RPMI8226 (cell line): ENCODE measurements at regions not wholly inside any gene's neighbourhood (a gene's known extent, or its start where the extent isn't known, plus 50 kb on each side); places are given as distances from the start of the nearest gene placed in this dataset.

Source experiments
- DNase-seq: peaks from one replicate; pipeline ENCODE4 v3.0.0-alpha.2; 2015

DNA sequence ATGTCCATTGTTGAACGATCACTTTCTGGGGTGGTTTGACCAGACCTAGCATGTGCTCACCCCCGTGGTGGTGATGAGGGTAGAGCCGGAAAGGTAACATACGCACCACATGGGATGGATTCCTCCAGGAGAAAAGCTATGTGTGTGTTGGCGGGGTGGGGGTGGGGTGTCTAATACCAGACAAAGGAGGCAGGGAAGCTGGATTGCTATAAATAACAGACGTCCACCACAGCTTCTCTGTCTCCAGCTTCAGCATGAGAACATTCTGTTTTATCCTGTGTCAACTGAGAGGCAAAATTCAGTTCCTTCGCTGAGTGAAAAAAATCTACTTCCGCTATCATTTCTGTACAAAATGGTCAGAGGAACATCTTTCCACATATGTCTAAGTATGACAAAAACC lies 151.0 kb downstream of the PCSK1 start:
- DNase-seq, result no peak

DNA sequence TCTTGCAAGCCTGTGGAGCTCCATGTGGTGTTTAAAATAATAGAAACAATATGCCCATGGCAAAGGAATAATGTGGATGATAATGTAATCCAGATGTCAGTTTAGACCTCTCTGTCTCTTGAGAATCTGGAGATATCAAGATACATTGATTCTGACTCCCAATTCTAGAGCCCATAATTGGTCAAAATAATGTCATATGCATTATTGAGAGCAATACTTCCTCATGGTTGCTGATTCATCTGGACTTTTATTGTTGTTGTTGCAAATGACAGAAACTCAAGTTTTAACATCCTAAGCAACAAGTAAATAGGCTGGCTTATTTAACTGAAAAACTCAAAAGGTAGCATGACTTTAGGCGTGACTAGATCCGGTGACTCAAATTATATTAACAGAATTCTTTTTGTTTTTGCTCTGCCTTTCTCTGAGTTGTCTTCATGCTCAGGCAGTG lies 152.1 kb downstream of the PCSK1 start:
- no peak for DNase-seq

DNA sequence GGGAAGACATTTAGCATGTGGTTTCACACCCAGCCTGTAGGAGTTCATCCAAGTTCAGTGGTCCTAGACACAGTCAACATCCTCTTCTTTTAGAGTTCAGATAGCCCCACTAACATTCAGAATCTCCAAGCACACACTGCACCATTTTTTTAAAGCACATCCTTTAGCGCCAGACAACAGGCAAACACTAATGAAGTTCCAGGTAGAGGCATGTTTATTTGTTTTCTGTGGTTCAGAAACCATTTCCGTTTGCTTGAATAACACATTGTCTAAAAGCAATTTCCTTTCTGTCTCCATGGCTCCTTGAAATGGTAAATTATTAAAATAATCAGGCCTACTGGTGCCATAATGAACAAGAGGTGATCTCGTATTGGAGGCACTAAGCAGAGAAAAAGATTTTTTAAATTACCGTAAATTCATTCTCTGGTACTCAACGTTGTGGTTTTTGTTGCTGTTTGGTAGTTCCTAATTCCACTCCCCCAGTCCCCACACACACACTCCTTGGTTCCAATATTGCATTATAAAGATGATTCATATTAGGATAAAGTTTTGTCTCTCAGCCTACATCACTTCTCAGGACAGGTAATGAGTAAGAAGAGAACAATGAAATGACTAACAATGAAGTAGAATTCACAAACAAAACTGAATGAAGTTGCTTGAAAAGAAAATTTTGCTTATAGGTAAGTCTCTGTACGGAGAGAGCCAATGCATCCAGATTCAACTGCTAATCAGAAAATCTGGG lies 153.1 kb downstream of the PCSK1 start:
- DNase-seq, result no peak

DNA sequence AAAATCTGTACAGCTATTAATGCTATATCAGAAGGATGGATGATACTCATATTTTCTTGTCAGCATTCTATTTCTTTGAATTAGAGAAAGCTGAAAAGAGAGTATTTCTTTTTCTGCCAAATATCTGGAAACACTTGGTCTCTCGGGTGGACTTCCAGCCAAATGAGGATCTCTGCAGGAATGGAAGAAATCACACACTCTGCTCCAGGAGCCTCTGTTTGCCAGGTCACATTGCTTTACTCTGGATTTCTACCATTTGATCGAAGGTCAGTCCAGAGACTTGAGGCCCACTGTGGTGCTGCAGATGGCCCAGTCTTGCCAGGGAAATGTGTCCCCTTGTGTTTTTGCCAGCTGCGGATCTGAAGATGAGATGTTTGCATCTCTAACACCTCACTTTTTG lies 154.1 kb downstream of the PCSK1 start:
- DNase-seq, result no peak

DNA sequence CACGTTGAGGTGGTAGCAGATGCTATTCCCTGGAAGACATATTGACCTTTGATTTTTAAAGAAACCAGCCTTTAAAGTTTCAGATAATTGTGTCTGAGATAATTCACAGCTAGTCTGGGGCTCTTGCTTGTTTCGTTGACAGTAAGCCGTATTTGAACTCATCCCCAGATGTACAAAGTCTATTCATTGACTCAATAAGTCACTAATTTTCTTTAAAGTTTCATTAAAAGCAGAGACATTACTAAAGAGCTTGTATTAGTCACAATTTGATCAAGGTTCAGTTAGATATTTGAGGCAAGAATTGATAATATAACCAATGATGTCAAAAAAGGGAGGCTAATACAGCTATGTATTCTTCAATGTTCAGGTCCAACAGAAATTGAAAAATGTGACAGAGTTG lies 158.0 kb downstream of the PCSK1 start:
- DNase-seq, result no peak

DNA sequence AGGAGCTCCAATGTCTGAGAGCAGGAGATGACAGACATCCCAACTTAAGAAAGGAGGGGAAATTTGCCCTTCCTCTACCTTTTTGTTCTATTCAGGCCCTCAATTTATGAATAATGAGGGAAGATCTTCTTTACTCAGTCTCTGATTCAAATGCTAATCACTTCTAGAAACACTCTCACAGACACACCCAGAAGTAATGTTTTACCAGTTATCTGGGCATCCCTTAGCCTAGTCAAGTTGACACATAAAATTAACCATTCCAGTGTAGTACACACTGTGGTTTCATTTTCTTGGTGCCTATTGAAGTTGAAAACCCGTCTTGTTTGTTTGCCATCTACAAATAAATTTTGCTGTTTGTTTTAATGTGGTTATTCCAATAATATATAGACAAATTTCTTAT lies 167.6 kb downstream of the PCSK1 start:
- DNase-seq, result no peak

DNA sequence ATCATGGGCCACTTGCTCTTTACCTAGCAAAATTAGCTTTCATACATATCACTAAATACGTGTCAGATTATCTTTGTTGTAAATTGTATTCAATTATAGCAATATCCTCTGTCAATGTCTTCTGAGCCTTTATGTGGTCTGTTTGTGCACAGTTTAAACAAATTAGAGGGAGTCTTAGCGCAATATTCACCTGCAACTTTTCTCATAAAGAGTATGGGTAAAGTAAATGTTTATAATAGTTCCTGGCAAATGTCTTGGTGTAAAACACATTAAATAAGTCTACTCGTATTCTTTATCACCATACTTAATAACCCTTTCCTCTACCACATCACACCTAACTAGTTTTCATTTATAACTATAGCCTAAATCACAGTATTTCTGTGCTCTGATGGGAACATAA lies 169.0 kb downstream of the PCSK1 start:
- no peak for DNase-seq

DNA sequence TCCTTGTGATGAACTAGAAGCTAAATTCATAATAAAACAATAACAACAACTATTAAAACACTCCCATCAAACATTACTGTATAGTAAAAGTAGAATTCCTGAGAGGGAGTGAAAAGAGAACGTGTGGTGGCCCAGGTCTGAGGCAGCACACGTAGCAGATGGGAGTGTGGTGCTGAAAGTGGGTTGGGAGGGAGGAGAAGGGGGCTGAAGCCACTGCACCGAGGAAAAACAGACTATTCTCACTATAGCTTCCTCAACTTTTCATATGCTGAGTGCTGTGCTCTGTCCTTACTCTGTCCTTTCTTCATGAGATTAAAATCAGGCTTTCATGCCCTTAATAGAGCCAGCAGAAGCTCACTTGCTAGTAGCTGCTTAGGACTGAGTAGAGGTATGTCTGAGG lies 170.9 kb downstream of the PCSK1 start:
- DNase-seq, result no peak

DNA sequence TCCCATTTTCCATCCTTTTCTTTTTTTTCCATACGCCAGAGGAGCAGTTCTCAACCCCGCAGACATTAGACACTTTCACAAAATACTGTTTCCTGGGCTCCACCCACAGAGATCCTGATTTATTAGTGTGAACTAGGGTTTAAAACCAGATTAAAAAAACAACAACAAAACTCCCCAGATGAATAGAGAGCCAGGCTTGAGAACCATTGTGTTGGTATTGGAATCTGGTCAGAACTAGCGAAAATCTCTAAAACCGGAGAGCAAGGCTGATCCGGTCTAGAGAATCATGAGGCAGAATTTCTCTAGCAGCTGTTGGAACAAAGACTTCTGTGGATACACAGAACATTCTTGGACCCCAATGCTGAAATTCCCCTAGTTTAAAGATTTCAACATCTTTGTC lies 173.0 kb downstream of the PCSK1 start:
- no peak for DNase-seq

DNA sequence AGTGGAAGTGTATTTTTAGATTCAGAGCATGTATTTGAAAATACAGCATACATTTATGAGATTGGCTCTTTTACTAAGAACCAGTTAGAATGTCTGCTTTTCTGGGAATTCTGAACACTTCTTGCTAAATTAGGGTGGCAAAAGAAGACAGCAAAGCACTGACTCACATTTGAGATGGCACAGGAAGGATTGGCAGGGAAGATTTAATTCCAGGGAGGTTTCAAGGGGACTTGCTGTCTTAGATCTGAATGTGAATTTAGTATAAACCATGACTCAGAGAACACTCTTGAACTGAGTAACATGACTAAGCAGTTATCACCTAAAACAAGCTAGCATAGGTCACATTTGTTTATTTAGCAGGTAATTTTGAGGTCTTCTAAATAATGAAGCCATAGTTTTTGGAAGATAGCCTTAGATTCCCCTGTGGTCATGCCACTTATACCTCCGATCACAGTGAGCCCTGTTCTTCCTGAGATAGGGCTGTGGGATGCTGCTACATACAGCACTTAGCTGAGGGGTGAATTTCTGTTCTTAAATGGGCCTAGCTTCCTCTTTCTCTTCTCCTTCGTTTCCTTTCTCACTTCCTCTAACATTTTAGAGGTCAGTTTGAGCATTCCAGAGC lies 173.8 kb downstream of the PCSK1 start:
- no peak for DNase-seq

DNA sequence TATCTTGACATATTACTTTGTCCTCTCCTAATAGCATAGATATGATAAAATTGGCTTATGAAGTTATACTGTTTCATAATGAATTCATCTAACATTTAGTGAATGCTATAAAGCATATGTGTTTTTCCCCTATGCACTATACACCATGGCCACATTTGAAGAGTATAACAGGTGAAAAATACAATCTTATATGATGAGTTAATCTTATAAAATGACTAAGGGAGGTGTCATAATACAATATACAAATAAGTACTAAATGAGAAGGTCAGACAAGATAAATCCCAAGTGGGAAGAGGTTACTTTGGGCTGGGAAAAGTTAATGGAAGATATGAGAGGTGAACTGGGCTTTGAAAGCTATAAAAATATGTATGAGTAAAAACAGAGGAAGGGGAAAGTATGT lies 174.4 kb downstream of the PCSK1 start:
- no peak for DNase-seq

DNA sequence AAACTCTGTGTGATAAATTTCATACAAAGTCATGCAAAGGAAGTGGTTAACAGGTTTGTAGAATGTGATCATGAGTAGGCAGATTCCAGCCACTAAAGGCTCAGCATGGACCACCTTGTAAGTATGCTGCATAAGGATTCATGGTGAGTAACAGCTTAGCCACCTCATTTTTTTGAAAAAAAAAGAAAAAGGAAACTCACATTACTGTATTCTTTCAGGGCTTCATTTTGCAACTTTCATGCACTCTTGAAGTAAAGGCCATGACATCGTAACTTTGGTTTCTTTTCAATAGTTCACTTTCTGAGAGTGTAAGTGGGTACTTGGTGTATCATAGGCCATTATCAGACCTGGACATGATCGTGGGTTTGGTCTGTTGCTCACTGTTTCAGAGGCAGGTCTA lies 175.1 kb downstream of the PCSK1 start:
- DNase-seq, result no peak

DNA sequence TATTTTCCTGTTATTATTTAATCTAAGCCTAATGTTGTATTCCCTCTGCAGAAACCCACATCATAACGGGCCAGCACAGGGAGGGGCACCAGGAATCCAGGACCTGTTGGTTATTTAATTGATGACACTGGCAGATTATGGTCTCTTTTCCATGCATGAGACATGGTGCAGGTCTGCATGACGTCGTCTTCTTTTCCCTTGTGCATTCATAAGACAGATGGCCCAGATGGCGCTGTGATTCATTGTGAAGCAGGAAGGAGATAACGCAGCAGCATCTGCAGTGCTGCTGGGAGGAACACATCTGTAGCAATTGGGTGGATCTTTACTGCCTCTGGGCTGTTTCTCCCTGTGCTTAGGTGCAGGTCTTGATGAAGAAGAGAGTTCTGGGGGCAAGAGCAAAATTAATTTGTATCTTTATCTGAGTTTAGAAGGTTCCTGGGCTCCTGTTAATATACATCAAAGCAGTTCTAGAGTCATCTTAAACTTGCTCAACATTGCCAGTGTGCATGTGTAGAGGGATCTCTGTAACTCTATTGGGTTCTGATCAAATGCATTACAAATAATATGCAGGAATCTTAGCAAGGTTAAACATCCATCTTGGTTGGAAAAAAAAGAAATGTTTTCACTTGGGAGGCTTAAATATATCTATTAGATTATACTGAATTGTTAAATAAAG lies 176.1 kb downstream of the PCSK1 start:
- peak; percentile 21 for DNase-seq

DNA sequence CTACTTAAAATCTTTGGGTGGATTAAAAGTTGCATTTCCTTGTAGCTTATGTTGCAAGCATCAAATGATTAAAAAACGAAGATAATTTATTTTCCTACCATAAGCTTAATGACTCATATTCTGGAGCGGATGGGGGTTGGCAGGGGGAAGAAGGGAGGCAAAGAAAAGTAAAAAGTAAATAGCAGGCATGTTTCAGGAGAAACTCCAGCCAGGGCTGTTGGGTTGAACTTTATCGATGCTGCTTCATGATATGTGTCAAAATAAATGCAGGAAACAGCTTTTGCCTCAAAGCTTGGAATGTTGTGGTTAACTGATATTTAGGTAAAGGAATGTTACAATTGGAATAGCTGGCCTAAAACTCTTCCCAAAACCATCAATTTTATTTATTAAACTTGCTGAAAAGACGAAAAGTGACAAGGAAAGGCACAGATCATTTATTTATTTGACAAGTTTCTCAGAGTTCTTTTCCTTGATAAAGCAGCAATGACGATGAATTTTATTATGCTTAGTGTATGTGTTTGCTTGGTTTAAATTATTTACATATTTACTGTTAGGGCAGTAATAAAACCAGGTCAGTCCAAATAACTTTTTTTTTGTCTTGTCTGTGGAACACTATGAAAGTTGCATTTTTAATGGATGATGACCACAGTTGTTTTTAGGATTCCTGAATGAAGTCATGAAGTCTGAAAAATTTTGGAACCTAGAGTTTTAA lies 177.9 kb downstream of the PCSK1 start:
- no peak for DNase-seq

DNA sequence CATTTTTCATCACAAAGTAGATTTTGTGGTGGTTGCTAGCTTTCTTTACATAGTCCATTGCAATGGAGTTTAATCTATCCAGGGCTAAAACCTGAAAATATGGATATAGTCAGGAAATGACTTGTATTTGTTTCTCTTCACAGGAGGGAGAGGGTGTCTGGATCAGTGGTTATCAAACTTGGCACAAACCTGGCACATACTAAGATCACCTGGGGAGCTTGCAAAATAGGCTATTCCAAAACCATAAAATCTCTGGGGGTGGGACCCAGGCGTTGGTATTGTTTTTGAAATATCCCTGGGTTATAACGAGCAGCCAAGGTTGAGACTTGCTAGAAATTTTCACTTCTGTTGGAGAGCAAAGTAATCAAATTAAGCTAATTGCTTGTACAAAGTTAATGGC lies 179.9 kb downstream of the PCSK1 start:
- DNase-seq, result no peak

DNA sequence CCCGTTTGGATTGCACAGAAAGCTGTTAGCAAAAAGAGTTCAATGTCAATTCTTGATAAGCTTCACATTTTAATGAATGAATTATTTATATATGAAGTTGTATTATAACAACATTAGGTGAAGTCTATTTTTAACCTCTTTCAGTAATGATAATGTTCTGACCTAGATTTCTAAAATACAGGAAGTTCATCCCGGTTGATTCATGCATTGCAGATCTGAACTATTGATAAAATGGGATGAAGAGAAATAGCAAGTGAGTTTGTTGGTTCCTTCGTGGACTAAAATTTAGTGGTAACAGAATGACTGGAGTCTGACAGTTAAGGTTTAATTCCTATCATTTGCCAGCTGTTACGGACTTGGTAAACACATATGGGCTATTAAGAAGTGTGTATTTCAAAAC lies 180.5 kb downstream of the PCSK1 start:
- DNase-seq, result no peak

DNA sequence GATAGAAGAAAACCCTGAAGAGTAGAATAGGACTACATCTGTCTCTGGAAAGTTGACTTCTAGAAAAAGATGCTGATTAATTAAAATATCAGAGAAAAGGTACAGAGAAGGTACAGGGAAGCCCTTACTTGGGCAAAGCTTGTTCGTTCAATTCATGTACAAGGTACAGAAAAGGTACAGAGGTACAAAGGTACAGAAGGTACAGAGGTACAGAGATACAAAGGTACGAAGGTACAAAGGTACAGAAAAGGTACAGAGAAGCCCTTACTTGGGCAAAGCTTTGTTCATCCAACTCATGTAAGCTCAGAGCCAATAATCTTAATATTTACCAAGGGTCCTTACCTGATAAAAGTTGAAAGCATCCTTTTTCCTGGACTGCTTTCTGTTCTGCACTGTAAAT lies 182.3 kb downstream of the PCSK1 start:
- DNase-seq, result no peak

DNA sequence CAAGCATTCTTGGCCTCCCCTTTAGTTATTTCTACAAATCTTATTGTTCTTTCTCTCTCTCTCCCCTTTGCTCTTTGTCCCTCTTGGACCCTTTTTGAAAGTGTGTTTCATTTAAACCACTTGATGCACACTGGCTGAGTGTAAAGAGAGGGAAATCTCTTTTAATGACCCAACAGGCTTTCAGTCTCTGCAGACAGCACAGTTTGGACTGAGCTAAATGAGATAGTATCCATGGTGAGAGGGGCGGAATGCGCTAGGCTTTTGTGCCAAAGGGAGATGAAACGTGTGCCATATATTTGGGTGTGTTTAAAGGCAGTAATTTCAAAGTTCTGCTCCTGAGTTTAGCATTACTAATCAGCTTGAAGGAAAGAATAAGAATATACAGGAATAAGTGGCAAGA lies 184.9 kb downstream of the PCSK1 start:
- DNase-seq, result no peak

DNA sequence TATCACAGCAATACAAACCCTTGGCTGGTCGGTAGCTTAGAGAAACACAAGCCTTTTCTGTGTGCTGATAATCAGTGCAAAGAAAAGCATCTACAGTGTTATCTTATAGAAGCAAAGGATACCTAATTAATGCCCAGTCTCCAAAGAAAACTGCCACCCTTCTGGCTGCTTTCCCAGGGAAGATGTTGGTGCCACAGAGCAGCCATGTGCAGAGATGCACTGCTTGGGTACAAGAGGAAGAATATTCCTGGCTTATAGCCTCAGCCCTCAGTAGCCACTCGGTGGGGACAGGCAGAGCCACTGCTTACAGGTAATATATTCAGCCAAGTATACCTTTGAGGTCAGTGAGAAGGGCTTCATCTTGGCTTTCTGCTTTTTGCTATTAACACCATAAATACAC lies 185.3 kb downstream of the PCSK1 start:
- DNase-seq, result no peak

DNA sequence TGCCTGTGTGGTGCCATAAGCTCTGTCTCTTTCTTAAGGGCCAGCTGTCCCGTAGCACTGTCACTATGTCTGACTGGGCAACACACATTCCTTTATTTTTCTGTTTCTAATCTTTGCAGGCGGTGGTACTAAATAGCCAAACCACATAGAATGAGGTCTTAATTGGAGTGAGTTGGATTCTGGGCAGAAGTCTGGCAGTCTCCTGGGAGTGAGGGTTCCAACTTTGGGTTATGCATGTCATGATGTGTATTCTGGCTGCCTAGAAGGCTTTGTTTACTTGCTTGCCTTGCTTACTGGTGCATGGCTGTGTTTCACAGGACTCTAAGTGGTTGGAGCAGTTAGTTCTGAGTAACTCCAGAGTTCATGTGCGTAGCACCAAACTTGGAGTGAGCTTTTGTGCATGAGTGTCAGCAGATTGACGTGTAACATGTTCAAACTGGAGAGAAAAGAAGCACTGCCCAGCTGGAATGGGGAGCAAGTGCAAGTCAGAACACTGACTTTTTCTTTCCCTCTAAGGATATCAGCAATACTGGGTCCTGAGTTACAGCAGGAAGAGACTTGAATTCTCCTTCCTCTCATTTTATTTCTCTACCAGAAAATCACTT lies 185.8 kb downstream of the PCSK1 start:
- no peak for DNase-seq

DNA sequence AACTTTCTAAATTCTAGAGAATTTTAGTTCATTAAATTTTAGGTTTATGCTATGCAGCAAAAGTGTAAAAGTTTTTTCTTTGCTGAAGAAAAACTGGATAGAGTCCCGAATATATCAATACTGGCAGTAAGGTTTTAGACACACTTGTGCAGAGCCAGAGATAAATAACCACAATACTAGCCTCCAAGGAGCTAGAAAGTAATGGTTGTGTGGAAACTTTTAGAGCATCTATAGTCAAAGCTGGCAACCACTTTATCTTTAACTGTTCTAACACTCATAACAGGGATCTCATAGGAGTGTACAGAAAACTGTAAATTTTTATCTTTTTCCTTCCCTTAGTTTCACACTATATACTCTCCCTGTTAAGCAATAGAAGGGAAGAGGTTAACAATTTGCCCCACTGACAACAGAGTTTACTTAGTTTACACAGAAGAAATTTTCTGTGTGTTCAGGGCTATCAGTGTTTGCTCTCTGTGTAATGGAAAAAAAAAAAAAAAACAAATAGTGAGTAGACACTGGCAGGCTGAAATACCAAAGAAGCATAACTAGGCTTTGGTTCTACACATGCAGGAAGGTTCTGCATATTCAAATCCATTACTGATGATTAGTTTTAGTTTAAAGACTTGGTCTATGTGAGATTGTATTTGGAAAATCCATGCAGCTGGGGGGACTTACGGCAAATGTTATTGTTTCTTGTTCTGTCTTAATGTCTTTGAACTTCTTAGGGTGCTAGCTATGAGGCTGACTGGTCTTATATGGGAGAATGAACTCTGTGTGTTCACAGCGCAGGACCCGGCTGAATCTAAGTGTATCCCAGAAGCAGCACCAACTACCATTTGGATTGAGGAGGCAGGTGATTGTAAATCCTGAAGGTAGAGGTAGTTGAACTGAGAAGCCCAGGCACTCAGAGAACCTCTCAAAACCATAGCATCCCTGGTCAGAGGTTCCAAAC lies 187.6 kb downstream of the PCSK1 start:
- DNase-seq, result no peak

DNA sequence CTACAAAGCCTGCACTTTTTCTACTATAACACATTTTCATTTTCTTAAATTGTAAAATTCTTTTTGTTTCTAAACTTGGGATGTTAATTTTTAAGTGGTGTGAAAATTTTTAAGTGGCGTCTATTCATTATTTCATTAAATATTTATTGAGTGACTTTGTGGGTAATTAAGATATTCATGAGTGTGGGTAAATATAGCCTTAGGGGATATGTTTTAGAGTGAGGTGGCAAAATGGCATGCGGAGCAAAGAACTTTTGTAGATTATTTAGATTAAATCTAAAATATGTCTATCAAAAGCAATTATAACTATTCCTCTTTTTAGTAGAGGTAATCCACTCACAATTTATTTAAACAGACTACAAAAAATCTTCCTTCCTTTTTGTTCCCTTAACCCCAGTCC lies 188.4 kb downstream of the PCSK1 start:
- DNase-seq, result no peak
